Limb (tissue), 2 donors: ENCODE measurements at regions not wholly inside any gene's neighbourhood (a gene's known extent, or its start where the extent isn't known, plus 50 kb on each side); places are given as distances from the start of the nearest gene placed in this dataset.

ENCODE experiments used
- DNase-seq, 2 donors: peaks; one replicate each; pipeline ENCODE4 v3.0.0-alpha.2; 2016; ENCODE audit errors: extremely low spot score in 2 of 2

- no peak for DNase-seq
Measured at GRCh38 chr10:128883231-128884032, 583.6 kb upstream of the MGMT start.

GRCh38 chr10:128884033-128884425, 583.0 kb upstream of the MGMT start:
- no peak for DNase-seq

GRCh38 chr10:128884496-128885072, 582.5 kb upstream of the MGMT start:
- DNase-seq: no peak

GRCh38 chr10:128885573-128886555, 581.2 kb upstream of the MGMT start:
- no peak for DNase-seq

GRCh38 chr10:128887856-128888255, 579.2 kb upstream of the MGMT start:
- no peak for DNase-seq

- DNase-seq: peak in 1 of 2 donors; percentile 3
Measured at GRCh38 chr10:128892005-128892404, 575.0 kb upstream of the MGMT start.

- DNase-seq: peak in 1 of 2 donors; percentile 11
Measured at GRCh38 chr10:128894641-128895040, 572.4 kb upstream of the MGMT start.

GRCh38 chr10:128895473-128895872, 571.6 kb upstream of the MGMT start:
- no peak for DNase-seq

GRCh38 chr10:128896116-128896795, 570.8 kb upstream of the MGMT start:
- peak in 1 of 2 donors; percentile 90 for DNase-seq

GRCh38 chr10:128896963-128897362, 570.1 kb upstream of the MGMT start:
- DNase-seq: peak in 1 of 2 donors; percentile 90

- no peak for DNase-seq
Measured at GRCh38 chr10:128897401-128898129, 569.5 kb upstream of the MGMT start.

- DNase-seq: no peak
Measured at GRCh38 chr10:128898133-128898915, 568.7 kb upstream of the MGMT start.

GRCh38 chr10:128898916-128899195, 568.2 kb upstream of the MGMT start:
- no peak for DNase-seq

- no peak for DNase-seq
Measured at GRCh38 chr10:128900456-128900855, 566.6 kb upstream of the MGMT start.

GRCh38 chr10:128901236-128901635, 565.8 kb upstream of the MGMT start:
- no peak for DNase-seq

GRCh38 chr10:128902031-128902710, 564.9 kb upstream of the MGMT start:
- DNase-seq: no peak

GRCh38 chr10:128907155-128907941, 559.7 kb upstream of the MGMT start:
- peak in 1 of 2 donors; percentile 42 for DNase-seq

- peak in 1 of 2 donors; percentile 83 for DNase-seq
Measured at GRCh38 chr10:128908099-128908498, 558.9 kb upstream of the MGMT start.

- DNase-seq: no peak
Measured at GRCh38 chr10:128908499-128908898, 558.5 kb upstream of the MGMT start.
